Neural cell (in vitro differentiated cells): ENCODE measurements at regions not wholly inside any gene's neighbourhood (a gene's known extent, or its start where the extent isn't known, plus 50 kb on each side); places are given as distances from the start of the nearest gene placed in this dataset.

ENCODE experiments used
- CTCF ChIP-seq: fragments of 450-650 bp; IDR thresholded peaks from 2 replicates; pipeline ENCODE4 v1.5.1; 2014; ENCODE audit warnings: antibody characterized with exemption, mild to moderate bottlenecking, moderate library complexity; ENCODE audit not compliant: poor library complexity, severe bottlenecking
- EZH2 ChIP-seq: fragments of 200-600, 300-800 bp; shearing (Covaris generic), sonication (generic); IDR thresholded peaks from 2 replicates; pipeline ENCODE4 v1.6.1; 2014; ENCODE audit warnings: antibody characterized with exemption, low read length, borderline replicate concordance, mild to moderate bottlenecking; ENCODE audit not compliant: insufficient read depth, poor library complexity, severe bottlenecking
- POLR2AphosphoS5 ChIP-seq: IDR thresholded peaks from 2 replicates; pipeline ENCODE4 v1.6.1; 2012
- RAD21 ChIP-seq: fragments of 450-650 bp; conservative IDR thresholded peaks from 2 replicates; pipeline ENCODE4 v1.6.1; 2014; ENCODE audit warnings: antibody characterized with exemption, mild to moderate bottlenecking, moderate library complexity
- SMC3 ChIP-seq: fragments of 450-650 bp; conservative IDR thresholded peaks from 2 replicates; pipeline ENCODE4 v1.6.1; 2014; ENCODE audit warnings: antibody characterized with exemption, mild to moderate bottlenecking, moderate library complexity; ENCODE audit not compliant: poor library complexity

GRCh38 chr6:9373308-9373707 lies 938.0 kb upstream of the SLC35B3 start:
- no peak for TF ChIP-seq CTCF
- no peak for TF ChIP-seq SMC3
- no peak for TF ChIP-seq RAD21
- no peak for TF ChIP-seq EZH2
- no peak for TF ChIP-seq POLR2AphosphoS5
